ENCODE measurements at regions not wholly inside any gene's neighbourhood (a gene's known extent, or its start where the extent isn't known, plus 50 kb on each side); places are given as distances from the start of the nearest gene placed in this dataset.
A peak's percentile ranks its signal among the peaks of the same experiment; 100 is the strongest.

- no peaks in the 10 kb centered on the region for H4K20me1 ChIP-seq (ENCODE audit: control insufficient read depth, insufficient read depth, insufficient read length)
- no peaks in the 10 kb centered on the region for H3K9me3 Mint-ChIP-seq
- no peak overlapping the region for H2BK5ac ChIP-seq (ENCODE audit: insufficient read length, low read length)
- H3K4me1 ChIP-seq (ENCODE audit: insufficient read depth, low read length), result peaks cover 4% of the 10 kb centered on the region; the same call in 1 of the 2 replicates
- H3K18ac ChIP-seq (ENCODE audit: insufficient read length, low read depth, low read length), result no peak overlapping the region
- H2AFZ ChIP-seq (ENCODE audit: low read length), result no peak overlapping the region
- no peak overlapping the region for H3K4me3 Mint-ChIP-seq
- no CpG with 5 or more reads among the region's 4 CpGs for WGBS (ENCODE audit: extremely low coverage, insufficient read length, low lambda C conversion rate)
- no peak overlapping the region for H3K9ac ChIP-seq (ENCODE audit: extremely low read depth, insufficient read length, low read length)
- H2BK20ac ChIP-seq (ENCODE audit: low read depth, low read length, poor library complexity, severe bottlenecking), result no peak overlapping the region
- no peaks in the 10 kb centered on the region for H3K79me1 ChIP-seq (ENCODE audit: insufficient read depth, low read depth, low read length, poor library complexity, severe bottlenecking)
- no peak overlapping the region for H2BK12ac ChIP-seq (ENCODE audit: insufficient read length, low read depth, low read length)
- H3K9me3 ChIP-seq (ENCODE audit: control insufficient read depth, low read depth, low read length), result no peaks in the 10 kb centered on the region
- no peaks in the 10 kb centered on the region for H3K27me3 ChIP-seq (ENCODE audit: insufficient read depth, low read length)
- H2BK15ac ChIP-seq (ENCODE audit: low read depth, low read length), result no peak overlapping the region
- peak overlapping the region in 1 of 3 experiments; percentile 42; a peak in 1 of 7 replicates for H3K27ac Mint-ChIP-seq
- DNase-seq, result no peak
- H3T11ph ChIP-seq (ENCODE audit: low read length), result no peak overlapping the region
- peaks cover 19 to 27% of the 10 kb centered on the region in 2 experiments for H3K4me1 Mint-ChIP-seq
- no peaks in the 10 kb centered on the region for H3K23me2 ChIP-seq (ENCODE audit: insufficient read length, low read depth, low read length, poor library complexity, severe bottlenecking)
- TF ChIP-seq, protein P1, sequence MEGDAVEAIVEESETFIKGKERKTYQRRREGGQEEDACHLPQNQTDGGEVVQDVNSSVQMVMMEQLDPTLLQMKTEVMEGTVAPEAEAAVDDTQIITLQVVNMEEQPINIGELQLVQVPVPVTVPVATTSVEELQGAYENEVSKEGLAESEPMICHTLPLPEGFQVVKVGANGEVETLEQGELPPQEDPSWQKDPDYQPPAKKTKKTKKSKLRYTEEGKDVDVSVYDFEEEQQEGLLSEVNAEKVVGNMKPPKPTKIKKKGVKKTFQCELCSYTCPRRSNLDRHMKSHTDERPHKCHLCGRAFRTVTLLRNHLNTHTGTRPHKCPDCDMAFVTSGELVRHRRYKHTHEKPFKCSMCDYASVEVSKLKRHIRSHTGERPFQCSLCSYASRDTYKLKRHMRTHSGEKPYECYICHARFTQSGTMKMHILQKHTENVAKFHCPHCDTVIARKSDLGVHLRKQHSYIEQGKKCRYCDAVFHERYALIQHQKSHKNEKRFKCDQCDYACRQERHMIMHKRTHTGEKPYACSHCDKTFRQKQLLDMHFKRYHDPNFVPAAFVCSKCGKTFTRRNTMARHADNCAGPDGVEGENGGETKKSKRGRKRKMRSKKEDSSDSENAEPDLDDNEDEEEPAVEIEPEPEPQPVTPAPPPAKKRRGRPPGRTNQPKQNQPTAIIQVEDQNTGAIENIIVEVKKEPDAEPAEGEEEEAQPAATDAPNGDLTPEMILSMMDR (conservative IDR thresholded peaks at IDR 0.05), result no peak
- H3K56ac ChIP-seq (ENCODE audit: insufficient read length, low read depth, low read length), result no peak overlapping the region
- H4K8ac ChIP-seq (replicated peaks; ENCODE audit: insufficient read length, low read depth, low read length), result no peak overlapping the region
- H3K4me2 ChIP-seq (ENCODE audit: insufficient read depth, insufficient read length, low read length), result no peak overlapping the region
- H2AK5ac ChIP-seq (ENCODE audit: insufficient read length, low read length), result no peak overlapping the region
- no peak overlapping the region for H3K23ac ChIP-seq (ENCODE audit: insufficient read length, low read depth, low read length)
- no peaks in the 10 kb centered on the region; the same call in 1 of the 2 replicates for H3K27me3 Mint-ChIP-seq (ENCODE audit: low read depth)
- no peak overlapping the region for H3K14ac ChIP-seq (ENCODE audit: insufficient read depth, low read length)
- H3K27ac ChIP-seq (ENCODE audit: insufficient read length, low read depth, low read length), result no peak overlapping the region
- H3K79me2 ChIP-seq (ENCODE audit: insufficient read depth, low read length), result no peaks in the 10 kb centered on the region
- H2BK120ac ChIP-seq (ENCODE audit: low read depth, low read length, poor library complexity, severe bottlenecking), result no peak overlapping the region
- H4K5ac ChIP-seq (ENCODE audit: insufficient read length, low read depth, low read length), result no peak overlapping the region
- no peak overlapping the region for H3K4ac ChIP-seq (ENCODE audit: low read depth, low read length)
- no peaks in the 10 kb centered on the region for H3K36me3 Mint-ChIP-seq (ENCODE audit: insufficient read depth in 1 of 3, low read depth in 3 of 3)
- no peak overlapping the region for H4K91ac ChIP-seq (ENCODE audit: insufficient read length, low read depth, low read length)
These were observed 53.2 kb upstream of the MTNR1B start for GRCh38 chr11:92916299-92916698.
